Retinal pigment epithelial cell (primary cell): ENCODE measurements at regions not wholly inside any gene's neighbourhood (a gene's known extent, or its start where the extent isn't known, plus 50 kb on each side); places are given as distances from the start of the nearest gene placed in this dataset.
"Not testable (repeated sequence)": the region's sequence is repeated elsewhere in the genome, so short reads cannot be mapped to it uniquely, and the experiment has no call there.

Experiments
- DNase-seq: peaks from one replicate; pipeline ENCODE4 v3.0.0-alpha.2; 2010; ENCODE audit warnings: low read depth
- H3K4me3 ChIP-seq: 2 replicates; pipeline ENCODE4 v1.5.1; 2011; ENCODE audit warnings: mild to moderate bottlenecking, low read length, control low read depth, moderate library complexity
- TF ChIP-seq, protein P1 (sequence below): conservative IDR thresholded peaks from 2 replicates; pipeline ENCODE4 v1.5.1; 2011; ENCODE audit warnings: low read depth, low read length, control low read depth, inconsistent platforms

DNA sequence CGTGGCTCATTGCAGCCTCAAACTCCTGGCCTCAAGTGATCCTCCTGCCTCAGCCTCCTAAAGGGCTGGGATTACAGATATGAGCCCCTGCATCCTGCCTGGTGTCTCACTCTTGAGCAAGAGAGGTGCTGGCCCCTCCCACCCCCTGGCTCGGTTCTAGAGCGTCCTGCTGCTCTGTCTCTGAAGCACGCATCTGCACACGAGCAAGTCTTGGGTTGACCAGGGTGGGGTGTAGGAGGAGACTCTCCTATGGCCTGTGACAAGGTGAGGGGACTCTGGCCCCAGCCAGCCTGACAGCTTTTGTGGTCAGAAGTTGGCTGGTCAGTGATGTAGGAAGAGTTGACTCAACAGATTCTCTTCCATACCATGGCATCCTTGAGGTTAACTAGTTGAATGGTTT lies 110.7 kb upstream of the CARD11 start:
- no peak overlapping the region for H3K4me3 ChIP-seq
- DNase-seq, result no peak
- TF ChIP-seq, protein P1, sequence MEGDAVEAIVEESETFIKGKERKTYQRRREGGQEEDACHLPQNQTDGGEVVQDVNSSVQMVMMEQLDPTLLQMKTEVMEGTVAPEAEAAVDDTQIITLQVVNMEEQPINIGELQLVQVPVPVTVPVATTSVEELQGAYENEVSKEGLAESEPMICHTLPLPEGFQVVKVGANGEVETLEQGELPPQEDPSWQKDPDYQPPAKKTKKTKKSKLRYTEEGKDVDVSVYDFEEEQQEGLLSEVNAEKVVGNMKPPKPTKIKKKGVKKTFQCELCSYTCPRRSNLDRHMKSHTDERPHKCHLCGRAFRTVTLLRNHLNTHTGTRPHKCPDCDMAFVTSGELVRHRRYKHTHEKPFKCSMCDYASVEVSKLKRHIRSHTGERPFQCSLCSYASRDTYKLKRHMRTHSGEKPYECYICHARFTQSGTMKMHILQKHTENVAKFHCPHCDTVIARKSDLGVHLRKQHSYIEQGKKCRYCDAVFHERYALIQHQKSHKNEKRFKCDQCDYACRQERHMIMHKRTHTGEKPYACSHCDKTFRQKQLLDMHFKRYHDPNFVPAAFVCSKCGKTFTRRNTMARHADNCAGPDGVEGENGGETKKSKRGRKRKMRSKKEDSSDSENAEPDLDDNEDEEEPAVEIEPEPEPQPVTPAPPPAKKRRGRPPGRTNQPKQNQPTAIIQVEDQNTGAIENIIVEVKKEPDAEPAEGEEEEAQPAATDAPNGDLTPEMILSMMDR, result no peak

DNA sequence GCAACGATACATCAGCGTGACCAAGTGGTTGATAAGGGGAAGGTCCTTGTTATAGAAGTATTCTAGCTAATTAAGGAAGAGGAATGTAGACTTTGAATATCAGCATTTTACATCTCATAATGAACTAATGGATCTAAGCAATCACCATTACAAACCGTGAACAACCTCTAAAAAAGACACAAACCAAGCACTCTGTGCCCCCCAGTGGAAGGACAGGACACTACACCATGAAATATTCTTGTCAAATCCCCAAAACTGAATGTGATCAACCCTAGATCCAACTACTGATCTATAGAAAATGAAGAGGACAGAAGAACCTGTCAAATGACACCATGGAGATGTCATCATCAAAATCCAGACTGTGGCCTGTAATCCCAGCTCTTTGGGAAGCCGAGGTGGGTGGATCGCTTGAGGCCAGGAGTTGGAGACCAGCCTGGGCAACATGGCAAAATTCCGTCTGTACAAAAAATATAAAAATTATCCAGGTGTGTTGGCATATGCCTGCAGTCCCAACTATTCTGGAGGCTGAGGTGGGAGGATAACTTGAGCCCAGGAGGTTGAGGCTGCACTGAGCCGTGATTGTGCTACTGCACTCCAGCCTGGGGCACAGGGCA lies 111.3 kb upstream of the CARD11 start:
- no peak for DNase-seq
- TF ChIP-seq, protein P1, result peak; percentile 73
- no peak overlapping the region for H3K4me3 ChIP-seq

DNA sequence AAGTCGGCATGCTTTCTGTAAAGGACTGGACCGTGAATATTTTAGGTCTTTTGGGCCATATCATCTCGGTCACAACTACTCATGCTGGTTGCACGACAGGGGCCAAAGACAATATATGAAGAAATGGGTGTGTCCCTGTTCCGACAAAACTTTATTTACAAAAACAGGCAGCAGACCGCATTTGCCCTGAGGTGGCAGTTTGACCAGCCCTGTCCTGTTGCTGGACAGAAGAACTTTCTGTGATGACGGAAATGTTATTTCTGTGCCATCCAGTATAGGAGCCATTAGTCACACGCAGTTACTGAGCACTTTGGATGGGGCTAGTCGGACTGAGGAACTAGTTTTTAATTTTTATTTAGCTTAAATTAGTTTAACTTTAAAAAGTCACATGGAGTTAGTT lies 112.8 kb upstream of the CARD11 start:
- no peak overlapping the region for H3K4me3 ChIP-seq
- no peak for DNase-seq
- TF ChIP-seq, protein P1, result no peak

DNA sequence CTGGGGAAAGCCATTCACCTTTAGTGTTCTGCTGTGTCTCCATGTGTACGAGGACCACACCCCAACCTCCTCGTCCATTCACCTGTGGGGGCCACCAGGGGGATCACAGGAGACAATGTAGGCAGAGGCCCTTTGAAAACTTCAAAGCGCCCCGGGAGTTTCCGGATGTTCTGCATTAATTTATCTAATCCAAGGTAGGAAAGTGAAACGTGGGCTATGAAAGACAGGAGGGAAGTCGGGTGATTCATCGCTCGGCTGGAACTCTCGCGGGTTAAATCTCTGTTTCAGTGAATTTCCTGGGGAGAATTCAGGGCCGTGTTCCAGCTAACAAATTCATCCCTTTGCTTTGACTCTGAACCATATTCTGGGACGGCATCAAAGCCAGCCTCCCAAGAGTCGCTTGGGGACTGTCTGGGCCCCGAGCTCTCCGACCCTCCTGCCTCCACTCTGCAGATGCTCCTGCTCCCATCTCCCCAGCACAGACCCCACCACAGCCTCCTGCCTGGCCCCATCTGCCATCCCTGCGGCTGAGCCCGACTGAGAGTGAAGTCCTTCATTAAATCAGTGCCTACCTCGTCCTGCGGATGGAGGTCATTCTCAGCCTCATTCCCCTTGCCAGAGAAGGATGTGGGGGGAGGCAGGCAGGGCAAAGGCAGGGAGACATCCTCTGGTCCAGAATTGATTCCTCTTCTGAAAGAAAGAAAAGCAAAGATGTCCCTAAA lies 114.1 kb upstream of the CARD11 start:
- TF ChIP-seq, protein P1, result no peak
- no peak for DNase-seq
- no peak overlapping the region for H3K4me3 ChIP-seq

DNA sequence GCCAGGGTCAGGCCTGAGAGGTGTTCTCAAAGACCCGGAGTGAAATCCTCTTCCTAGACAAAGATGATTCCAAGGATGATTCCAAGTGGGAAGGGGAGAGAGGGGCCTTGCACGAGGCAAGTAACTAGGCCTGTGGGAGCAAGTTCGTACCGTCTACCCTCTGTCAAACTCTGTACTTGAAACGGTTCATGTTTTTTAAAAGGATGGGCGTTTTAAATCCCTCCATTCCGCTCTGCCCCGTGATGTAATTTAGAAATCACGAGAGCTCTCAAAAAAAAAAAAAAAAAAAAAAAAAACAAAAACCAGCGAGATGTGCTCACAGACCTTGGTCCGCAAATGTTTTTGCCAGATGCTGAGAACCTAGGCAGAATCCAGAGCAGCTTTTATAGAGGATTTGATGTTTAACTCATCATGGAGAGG lies 114.7 kb upstream of the CARD11 start:
- no peak overlapping the region for H3K4me3 ChIP-seq
- no peak for DNase-seq
- TF ChIP-seq, protein P1, result no peak

DNA sequence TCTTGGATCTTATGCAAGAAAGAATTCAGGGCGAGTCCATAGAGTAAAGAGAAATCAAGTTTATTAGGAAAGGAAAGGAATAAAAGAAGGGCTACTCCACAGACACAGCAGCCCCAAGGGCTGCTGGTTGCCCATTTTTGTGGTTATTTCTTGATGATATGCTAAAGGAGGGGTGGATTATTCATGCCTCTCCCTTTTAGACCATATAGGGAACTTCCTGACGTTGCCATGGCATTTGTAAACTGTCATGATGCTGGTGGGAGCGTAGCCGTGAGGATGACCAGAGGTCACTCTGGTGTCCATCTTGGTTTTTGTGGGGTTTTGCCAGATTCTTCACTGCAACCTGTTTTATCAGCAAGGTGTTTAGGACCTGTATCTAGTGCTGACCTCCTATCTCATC lies 115.4 kb upstream of the CARD11 start:
- DNase-seq, result no peak
- TF ChIP-seq, protein P1, result no peak
- no peak overlapping the region for H3K4me3 ChIP-seq

DNA sequence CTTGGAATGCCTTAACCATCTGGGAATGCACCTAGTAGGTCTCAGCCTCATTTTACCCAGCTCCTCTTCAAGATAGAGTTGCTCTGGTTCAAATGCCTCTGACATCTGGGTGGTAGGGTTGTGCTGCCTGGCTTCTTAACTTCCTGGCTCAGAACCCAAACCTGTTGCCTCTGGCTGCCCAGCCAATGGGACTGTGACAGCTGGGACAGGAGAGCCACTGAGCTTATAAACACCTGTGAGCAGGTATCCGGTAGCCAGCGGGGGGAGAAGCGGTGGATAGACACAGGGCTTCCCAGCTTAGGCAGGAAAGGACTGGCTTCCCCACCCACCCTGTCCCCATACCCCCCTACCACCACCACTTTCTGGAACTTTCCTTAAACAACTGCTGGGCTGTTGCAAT lies 115.8 kb upstream of the CARD11 start:
- H3K4me3 ChIP-seq, result no peak overlapping the region
- TF ChIP-seq, protein P1, result no peak
- DNase-seq, result no peak

DNA sequence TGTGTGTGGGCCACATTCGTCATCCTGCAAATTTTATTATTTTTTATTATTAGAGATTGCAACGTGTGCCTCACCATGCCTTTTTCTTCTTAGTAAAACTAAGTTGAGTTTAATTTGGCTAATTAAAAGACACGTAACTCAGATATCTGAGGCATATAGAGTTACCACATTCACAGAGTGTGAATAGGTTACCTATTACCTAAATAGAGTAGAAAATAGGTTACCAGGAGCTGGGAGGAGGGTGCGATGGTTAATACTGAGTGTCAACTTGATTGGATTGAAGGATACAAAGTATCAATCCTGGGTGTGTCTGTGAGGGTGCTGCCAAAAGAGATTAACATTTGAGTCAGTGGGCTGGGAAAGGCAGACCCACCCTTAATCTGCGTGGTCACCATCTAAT lies 116.3 kb upstream of the CARD11 start:
- H3K4me3 ChIP-seq, DNase-seq: not testable (repeated sequence)
